PFSK-1 (cell line): ENCODE measurements at regions not wholly inside any gene's neighbourhood (a gene's known extent, or its start where the extent isn't known, plus 50 kb on each side); places are given as distances from the start of the nearest gene placed in this dataset.

Experiments used
- FOXP2 ChIP-seq: optimal IDR thresholded peaks from 2 replicates; pipeline ENCODE3; 2011; ENCODE audit warnings: borderline replicate concordance, control low read depth, inconsistent platforms; ENCODE audit not compliant: insufficient read depth; ENCODE audit errors: extremely low read length, extremely low read depth
- POLR2AphosphoS5 ChIP-seq: IDR thresholded peaks from 2 replicates; pipeline ENCODE4 v1.6.1; 2012; ENCODE audit warnings: low read depth, mild to moderate bottlenecking, control low read depth, low read length, moderate library complexity
- SIN3A ChIP-seq: IDR thresholded peaks from 2 replicates; pipeline ENCODE4 v1.6.1; 2012; ENCODE audit warnings: mild to moderate bottlenecking, low read length, moderate library complexity, borderline replicate concordance; ENCODE audit not compliant: insufficient read depth
- TAF1 ChIP-seq: IDR thresholded peaks from 2 replicates; pipeline ENCODE4 v1.6.1; 2012; ENCODE audit warnings: low read length, control low read depth, borderline replicate concordance; ENCODE audit not compliant: insufficient read depth
- TF ChIP-seq, protein P1 (sequence below), 2 experiments: IDR thresholded peaks; 2 replicates each; pipeline versions ENCODE4 v1.6.1 to v1.8.0; 2011 to 2012; ENCODE audit warnings: low read depth in 2 of 2, low read length in 2 of 2, control low read depth in 1 of 2, inconsistent platforms in 1 of 2, mild to moderate bottlenecking in 1 of 2, moderate library complexity in 1 of 2; ENCODE audit not compliant: insufficient read depth in 1 of 2

DNA sequence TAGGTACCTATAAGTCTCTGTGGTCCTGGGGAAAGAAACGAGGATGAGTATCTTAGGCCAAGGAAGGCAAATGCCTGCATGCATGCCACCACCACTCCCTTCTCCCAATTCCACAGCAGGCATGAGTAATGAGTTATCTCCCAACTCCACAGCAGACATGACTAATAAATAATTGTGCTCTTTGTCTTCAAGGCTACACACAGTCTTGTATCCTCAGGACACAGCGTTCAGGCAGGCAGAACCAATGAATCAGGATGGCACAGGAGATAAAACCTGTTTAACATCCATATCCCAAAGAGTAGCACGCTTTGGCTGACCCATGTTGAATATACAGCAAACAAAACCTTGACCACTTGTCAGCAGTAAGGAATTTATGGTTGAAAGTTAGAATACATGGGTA lies 229.7 kb upstream of the NFE2L3 start:
- TF ChIP-seq FOXP2 (no peak), POLR2AphosphoS5 (no peak), TAF1 (no peak)

DNA sequence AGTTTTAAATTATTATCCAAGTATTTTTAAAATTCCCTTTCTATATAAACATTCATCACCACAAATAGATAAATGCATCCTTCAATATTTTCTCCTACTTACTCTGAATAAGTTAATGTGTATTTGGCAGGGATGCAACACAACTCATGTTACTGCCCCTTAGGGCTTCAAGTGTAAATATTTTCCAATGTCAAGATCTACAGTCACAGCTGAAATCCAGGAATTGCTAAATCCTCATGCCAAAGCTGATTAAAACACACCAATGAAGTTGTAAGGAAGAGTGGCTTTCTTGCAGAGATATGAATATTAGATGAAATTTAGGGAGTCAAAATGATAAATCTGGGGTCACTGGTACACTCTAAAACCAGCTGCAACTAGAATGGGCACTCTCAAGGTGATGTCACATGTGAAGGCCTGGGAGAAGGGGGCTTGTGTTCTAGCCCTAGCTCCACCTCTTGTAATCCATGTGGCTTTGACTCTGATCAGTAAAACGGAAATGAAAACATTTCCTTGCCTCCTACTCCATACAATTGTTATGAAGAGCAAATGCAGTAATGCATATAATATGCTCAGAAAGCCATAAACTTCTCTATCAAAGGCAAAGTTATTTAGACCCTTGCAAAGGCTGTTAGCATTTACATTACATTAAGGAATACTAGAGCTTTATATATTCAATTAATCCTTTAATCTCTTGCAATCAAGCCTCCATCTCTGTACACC lies 228.1 kb upstream of the NFE2L3 start:
- TF ChIP-seq SIN3A (no peak), POLR2AphosphoS5 (no peak), FOXP2 (no peak), TAF1 (no peak)
- TF ChIP-seq, protein P1, sequence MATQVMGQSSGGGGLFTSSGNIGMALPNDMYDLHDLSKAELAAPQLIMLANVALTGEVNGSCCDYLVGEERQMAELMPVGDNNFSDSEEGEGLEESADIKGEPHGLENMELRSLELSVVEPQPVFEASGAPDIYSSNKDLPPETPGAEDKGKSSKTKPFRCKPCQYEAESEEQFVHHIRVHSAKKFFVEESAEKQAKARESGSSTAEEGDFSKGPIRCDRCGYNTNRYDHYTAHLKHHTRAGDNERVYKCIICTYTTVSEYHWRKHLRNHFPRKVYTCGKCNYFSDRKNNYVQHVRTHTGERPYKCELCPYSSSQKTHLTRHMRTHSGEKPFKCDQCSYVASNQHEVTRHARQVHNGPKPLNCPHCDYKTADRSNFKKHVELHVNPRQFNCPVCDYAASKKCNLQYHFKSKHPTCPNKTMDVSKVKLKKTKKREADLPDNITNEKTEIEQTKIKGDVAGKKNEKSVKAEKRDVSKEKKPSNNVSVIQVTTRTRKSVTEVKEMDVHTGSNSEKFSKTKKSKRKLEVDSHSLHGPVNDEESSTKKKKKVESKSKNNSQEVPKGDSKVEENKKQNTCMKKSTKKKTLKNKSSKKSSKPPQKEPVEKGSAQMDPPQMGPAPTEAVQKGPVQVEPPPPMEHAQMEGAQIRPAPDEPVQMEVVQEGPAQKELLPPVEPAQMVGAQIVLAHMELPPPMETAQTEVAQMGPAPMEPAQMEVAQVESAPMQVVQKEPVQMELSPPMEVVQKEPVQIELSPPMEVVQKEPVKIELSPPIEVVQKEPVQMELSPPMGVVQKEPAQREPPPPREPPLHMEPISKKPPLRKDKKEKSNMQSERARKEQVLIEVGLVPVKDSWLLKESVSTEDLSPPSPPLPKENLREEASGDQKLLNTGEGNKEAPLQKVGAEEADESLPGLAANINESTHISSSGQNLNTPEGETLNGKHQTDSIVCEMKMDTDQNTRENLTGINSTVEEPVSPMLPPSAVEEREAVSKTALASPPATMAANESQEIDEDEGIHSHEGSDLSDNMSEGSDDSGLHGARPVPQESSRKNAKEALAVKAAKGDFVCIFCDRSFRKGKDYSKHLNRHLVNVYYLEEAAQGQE (IDR thresholded peaks at IDR 0.05; ENCODE audit: insufficient read depth in 1 of 2, low read depth in 2 of 2, low read length in 2 of 2): no peak

DNA sequence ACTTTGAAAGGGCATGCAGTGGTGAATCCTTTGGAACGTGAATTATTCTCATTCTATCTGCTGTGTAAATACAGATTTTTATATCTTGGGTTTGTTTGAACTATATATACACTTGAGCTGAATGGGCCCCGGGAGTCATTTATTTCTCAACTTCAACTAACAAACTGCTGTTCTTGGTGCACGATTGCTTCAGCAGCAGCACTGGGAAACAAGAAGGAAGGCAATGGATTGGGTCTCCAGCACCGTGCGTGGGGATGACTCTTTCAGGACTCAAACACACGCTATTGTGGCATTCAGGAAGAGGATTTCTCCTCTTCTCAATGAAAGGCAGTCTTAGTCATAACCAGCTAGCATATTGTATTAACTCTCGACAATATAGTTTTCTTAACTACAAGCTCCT lies 226.0 kb upstream of the NFE2L3 start:
- TF ChIP-seq SIN3A (peak; percentile 88; the same call in 1 of the 2 replicates), TAF1 (no peak), FOXP2 (peak; percentile 59), POLR2AphosphoS5 (peak; percentile 57; the same call in 1 of the 2 replicates)
- TF ChIP-seq, protein P1 (IDR thresholded peaks at IDR 0.05; ENCODE audit: insufficient read depth in 1 of 2, low read depth in 2 of 2, low read length in 2 of 2): peak in 1 of 2 experiments; percentile 54; a peak in 1 of 4 replicates

DNA sequence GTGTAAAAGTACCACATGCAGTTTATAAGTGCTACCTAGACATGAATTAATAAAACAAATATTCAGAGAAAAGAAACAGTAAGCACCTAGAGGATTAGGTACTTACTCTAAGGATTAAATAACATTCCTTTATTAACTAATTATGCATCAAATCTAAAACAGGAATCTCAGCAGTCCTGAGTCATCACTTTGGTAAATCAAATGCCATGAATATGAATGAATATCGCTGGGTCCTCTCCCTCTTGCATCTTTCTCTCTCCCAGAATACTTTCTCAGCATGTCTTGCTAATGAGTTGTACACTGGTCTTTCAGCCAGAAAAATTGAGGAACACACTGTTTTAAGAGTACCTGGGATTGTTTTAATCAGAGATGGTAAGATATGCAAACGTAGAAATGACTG lies 225.5 kb upstream of the NFE2L3 start:
- TF ChIP-seq TAF1: no peak

DNA sequence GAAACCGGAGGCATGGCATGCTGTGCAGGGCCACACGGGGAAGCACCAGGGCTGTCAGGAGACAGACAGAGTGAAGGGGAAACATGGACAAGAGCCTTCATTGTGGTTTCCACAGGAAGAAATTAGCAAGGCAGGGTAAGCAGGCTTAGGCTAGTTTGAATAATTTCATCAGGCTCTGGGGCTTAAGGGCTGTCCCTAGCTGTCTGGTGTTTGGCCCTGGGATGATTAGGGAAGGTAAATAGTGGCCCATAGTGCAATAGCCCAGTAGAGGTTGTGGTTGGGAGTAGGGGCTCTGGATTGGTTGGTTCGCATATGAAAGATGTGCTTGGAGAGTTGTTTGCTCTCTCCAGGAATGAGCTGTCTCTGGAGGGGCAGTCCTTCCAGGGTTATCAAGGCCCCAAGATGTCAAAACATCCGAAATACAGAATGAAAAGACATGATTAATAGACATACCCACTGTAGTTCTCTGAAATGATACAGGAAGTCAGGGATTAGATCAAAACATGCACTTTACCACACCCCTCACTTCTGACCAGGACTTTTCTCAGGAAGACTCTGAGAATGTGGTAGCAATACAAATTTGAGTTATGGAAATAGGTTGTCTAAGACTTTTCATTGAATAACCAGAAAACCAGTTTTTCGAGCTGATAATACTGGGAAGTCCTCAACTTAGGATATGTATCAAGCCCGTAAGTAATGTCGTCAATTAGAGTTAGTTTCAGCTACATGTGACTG lies 224.9 kb upstream of the NFE2L3 start:
- TF ChIP-seq TAF1 (no peak), POLR2AphosphoS5 (no peak), FOXP2 (no peak), SIN3A (no peak)
- TF ChIP-seq, protein P1 (IDR thresholded peaks at IDR 0.05; ENCODE audit: insufficient read depth in 1 of 2, low read depth in 2 of 2, low read length in 2 of 2): no peak

DNA sequence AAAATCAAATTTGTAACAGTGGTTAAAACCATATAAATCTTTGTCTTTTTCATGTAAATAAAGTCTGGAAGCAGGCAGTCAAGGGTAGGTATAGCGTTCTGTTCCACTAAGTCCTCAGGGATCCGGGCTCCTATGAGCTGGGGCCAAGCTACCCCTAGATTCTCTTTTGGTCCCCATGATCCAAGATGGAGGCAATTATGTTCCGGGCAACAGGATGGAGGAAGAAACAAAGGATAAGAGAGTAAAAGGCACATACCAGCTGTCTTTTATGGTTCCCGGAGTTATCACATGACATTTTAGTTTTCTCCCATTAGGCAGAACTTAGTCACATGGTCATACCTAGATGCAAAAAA lies 224.4 kb upstream of the NFE2L3 start:
- TF ChIP-seq TAF1: no peak
- TF ChIP-seq, protein P1 (IDR thresholded peaks at IDR 0.05; ENCODE audit: insufficient read depth in 1 of 2, low read depth in 2 of 2, low read length in 2 of 2): no peak
- TF ChIP-seq SIN3A: no peak
- no peak for TF ChIP-seq FOXP2
- TF ChIP-seq POLR2AphosphoS5: no peak
